C4-2B (cell line): ENCODE measurements at regions not wholly inside any gene's neighbourhood (a gene's known extent, or its start where the extent isn't known, plus 50 kb on each side); places are given as distances from the start of the nearest gene placed in this dataset.

Experiments used
- ZFX ChIP-seq: fragments of 450-650 bp; IDR thresholded peaks from 2 replicates; pipeline ENCODE4 v1.6.1; 2017
- TF ChIP-seq, protein P1 (sequence below): fragments of 450-650 bp; conservative IDR thresholded peaks from 2 replicates; pipeline ENCODE4 v1.5.1; 2017; ENCODE audit warnings: mild to moderate bottlenecking

DNA sequence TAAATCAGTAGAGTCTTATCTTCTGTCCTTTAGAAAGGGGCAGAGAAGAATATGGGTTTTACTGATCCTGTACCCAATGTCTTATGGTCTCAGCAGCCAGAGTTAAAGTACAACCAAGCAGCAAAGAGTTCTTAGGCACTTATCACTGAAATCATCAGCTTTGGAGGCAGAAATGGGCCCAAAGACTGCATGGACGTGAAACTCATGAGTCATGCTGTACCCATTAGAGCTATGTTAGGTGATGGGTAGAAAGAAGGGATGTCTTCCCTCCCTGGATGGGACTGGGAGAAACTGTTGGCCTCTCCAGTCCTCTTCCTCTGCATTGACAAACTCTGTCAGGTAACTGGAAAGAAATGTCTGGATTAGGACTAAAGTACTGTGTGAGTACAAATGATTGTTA lies 63.4 kb downstream of the EOMES start:
- TF ChIP-seq, protein P1, sequence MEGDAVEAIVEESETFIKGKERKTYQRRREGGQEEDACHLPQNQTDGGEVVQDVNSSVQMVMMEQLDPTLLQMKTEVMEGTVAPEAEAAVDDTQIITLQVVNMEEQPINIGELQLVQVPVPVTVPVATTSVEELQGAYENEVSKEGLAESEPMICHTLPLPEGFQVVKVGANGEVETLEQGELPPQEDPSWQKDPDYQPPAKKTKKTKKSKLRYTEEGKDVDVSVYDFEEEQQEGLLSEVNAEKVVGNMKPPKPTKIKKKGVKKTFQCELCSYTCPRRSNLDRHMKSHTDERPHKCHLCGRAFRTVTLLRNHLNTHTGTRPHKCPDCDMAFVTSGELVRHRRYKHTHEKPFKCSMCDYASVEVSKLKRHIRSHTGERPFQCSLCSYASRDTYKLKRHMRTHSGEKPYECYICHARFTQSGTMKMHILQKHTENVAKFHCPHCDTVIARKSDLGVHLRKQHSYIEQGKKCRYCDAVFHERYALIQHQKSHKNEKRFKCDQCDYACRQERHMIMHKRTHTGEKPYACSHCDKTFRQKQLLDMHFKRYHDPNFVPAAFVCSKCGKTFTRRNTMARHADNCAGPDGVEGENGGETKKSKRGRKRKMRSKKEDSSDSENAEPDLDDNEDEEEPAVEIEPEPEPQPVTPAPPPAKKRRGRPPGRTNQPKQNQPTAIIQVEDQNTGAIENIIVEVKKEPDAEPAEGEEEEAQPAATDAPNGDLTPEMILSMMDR = no peak
- TF ChIP-seq ZFX = no peak
